NOMO-1 treated with DMSO at 0.1 percent for 48 hours (cell line): ENCODE measurements at regions not wholly inside any gene's neighbourhood (a gene's known extent, or its start where the extent isn't known, plus 50 kb on each side); places are given as distances from the start of the nearest gene placed in this dataset.
A peak's percentile ranks its signal among the peaks of the same experiment; 100 is the strongest.
"Not testable (repeated sequence)": the region's sequence is repeated elsewhere in the genome, so short reads cannot be mapped to it uniquely, and the experiment has no call there.

Source experiments
- DNase-seq: peaks from one replicate; lab custom pipeline; 2025; ENCODE audit not compliant: unreplicated experiment; lab: John Stamatoyannopoulos, UW

DNA sequence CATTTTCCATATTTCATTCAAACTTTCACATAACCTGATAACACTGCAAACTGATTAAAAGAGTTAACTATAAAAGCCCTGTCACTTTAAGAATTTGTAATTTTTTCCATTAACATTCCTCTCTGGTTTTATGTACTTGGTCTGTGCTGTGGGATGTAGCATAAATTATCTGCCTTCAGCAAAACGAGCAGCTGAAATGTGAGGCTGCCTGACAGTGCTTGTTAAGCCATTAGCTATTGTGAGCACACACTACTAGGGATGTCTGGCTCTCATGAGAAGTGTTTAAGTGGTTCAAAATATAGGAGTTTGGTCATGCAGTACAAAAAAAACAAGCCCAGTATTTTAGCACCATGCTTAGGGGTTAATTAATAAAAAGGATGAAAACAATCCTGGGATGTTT is 63.0 kb downstream of the HOXA1 start:
- no peak for DNase-seq

DNA sequence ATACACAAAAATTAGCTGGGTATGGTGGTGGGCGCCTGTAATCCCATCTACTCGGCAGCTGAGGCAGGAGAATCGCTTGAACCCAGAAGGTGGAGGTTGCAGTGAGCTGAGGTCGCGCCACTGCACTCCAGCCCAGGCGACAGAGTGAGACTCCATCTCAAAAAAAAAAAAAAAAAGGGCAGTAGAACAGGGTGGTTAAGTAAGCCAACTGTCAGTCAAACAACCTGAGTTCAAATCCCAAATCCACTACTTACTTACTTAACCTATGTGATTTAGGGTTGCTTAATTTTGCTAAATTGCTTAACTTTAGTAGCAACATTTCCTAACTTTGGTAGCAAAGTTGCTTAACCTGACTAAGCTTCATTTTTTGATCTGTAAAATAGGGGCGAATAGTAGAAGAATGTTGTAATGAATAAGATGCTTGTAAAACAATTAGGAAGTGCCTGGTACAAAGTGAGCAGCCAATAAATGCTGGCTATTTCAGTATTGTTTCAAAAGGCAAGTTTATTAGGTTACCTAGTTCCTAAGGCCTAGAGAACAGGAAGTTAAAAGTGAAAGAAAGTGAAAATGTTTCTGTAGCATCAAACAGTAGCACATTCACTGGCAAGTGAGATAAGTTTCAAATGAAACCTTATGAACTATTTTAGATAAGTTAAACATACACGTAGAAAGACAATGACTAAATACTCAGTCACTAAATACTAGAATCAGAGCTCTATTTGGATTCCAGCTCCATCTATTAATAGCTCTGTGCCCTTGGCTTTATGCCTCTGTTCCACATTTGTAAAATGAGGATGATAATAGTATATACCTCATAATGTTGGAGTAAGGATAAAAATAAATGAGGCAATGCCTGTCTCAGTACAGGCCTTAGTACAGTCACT is 64.3 kb downstream of the HOXA1 start:
- peak; percentile 95 for DNase-seq

DNA sequence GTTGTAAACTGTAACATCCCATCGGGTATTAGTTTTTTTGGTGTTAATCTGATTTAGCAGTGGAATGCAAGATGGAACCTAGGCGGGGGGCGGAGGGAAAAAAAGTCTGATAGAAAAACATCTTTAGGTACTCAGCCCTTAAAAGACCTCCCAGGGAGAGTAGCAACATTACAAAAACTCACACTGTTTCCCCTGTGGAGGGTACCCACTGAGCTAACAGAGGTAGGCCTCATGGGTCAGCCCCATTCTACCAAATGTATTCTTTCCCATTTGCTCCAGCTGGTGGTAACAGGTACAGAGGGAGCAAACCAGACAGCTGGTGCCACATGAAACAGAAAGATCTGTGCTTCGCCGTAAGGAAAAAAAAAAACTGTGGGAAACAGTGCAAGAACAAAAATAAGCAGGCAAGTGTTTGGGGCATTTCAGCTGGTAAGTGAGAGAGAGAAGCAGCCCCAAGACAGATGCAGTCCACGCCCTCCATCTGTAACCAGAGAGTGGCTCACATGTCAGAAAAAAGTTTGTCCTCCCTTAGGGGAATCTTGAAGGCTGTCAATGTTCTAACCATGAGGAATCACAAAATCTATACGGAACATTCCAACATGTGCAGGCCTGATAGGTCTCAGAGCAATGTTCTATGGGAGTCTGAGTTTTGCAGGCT is 65.3 kb downstream of the HOXA1 start:
- DNase-seq: no peak

DNA sequence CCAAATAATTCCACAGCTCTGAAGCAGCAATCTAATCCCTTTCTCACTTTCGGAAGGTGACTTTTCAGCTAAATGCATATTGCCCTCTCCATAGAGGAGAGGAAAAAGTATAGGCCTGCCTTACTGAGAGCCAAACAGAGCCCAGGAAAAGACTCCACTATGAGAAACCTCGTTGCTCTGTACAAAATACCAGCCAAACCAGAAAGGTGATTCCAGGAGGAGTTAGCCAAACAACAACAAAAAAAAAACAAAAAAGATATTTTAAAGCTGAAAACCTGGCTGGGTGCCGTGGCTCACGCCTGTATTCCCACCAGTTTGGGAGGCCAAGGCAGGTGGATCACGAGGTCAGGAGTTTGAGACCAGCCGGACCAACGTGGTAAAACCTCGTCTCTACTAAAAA is 70.5 kb downstream of the HOXA1 start:
- DNase-seq: no peak

DNA sequence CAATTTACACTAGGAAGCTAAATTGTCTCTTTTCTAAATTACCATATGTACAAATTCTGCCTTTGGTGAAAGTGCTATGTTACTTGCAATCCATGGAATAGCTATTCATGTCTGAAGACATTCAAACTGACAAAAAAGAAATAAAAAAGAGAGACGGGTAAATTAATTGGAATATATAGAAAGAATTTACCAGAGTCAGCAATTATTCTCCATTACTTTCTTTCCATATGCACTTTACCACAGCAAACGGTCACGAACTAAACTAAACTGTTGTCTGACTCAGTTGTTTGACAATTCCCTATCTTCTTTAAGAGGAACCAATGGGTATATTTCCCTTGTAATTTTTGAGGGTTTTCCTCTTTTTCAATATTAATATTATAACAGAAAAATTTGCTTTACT is 85.7 kb downstream of the HOXA1 start:
- no peak for DNase-seq

DNA sequence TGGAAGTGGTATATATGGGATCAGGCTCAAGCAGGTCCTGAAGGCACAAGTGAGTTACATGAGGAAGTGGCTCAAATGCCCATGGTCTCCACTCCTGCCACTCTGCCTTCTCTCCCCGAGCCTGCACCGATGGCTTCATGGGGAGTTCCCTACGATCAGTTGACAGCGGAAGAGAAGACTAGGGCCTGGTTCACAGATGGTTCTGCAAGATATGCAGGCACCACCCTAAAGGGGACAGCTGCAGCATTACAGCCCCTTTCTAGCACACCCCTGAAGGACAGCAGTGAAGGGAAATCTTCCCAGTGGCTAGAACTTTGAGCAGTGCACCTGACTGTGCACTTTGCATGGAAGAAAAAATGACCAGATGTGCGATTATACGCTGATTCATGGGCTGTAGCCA is 95.3 kb downstream of the HOXA1 start:
- no peak for DNase-seq

DNA sequence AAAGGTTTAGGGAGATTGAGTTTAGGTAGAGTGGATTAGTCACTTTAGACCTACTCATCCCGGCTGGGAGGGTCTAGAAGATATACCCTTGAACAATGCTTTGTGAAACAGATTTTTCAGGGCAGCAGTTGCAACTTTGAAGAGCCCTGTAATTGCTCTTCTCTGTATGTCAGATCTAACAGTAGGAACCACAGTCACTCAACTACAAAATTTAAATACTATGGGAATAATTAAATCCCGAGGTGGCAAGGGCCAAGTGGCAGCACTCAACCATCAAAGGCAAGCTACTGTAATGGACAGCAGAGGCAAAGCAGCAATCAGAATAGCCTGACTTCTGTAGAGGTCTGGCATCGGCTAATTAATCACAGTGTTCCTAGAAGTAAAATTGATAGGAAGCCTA is 97.5 kb downstream of the HOXA1 start:
- not testable (repeated sequence) for DNase-seq

DNA sequence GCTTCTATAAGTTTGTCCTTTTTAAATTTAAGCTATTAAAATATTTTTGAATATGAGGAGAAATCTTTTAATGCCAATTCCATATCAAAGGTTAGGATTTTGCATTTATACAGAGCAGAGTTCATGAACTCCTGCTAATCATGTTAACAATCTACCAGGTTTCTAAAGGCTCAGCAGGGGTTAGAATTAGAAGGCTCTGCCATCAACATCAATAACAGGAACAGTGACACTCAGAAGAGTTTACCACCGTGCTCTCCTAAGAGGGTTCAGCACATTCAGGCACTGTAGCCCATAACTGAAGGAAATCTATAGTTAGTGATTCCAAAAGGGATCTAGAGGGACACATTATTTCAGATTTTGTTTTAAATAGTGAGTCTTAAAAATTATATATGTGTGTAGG is 100.1 kb downstream of the HOXA1 start:
- no peak for DNase-seq

DNA sequence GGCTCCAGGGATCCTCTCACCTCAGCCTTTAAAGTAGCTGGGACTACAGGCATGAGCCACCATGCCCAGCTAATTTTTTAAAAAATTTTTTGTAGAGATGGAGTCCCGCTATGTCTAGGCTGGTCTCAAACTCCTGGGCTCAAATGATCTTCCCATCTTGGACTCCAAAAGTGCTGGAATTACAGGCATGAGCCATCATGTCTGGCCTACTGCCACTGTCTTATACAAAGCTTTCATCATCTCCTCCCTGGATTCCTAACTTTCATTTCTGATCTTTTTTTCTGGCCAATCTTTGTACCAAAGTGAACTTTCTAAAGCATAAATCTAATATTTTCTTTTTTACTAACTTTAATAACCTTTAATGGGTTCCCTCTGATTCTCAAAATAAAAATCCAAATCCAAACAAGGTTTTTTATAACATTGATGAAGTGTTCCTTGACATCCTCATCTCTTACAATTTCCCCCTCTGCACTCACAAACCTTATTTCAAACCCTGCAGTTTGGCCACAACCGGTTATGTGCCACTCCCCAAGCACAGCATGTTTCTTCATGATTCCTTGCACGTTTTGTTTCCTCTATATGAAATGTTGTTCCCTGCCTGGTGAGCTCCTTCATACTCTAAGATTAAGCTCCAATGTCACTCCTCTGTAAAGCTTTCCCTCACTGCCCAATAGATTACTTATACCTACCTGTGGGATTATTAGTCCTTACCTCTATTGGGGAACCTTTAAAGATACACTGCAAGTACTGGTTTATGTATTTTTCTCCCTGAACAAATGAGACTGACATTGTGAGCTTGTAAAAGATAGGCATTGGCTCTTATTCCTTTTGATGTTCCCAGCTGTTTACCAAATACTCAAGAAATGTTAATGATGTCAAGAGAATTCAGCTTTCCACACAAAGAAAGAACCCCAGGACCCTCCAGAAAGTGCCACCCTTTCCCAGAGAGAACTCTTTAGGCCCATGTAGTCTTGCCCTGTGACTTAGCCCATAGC is 101.7 kb downstream of the HOXA1 start:
- no peak for DNase-seq

DNA sequence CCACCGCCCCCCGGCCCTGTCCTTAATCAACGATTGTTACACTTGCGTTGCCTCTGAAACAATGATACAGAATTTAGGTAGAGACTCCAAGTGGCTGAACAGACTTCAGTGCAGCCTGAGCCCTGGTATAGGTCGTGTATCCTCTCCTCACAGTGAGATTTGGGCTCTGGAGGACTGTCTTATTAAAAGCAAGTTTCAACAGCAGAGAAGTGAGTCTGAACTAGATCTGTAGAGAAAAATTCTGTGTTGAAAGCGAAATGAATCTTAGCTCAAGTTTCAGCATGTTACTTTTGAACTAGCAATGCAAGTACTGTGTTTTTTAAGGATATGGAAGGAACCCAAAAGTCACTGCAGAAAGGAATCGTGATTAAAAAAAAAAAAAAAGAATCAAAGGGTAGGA is 103.1 kb downstream of the HOXA1 start:
- DNase-seq: no peak

DNA sequence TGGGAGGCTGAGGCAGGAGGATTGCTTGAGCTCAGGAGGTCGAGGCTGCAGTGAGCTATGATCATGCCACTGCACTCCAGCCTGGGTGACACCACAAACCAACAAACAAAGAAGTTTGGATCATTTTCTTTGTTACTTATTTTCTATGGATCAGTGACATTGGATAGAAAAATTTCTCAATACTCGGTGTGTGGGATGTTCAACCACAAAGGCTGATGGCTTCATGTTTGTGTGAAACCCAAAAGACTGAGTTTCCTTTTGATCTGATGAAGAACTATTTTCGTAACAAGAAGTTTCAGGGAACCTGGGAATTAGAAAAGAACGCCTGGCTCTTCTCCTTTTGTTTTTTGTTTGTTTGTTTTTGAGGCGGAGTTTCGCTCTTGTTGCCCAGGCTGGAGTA is 104.0 kb downstream of the HOXA1 start:
- DNase-seq: no peak

DNA sequence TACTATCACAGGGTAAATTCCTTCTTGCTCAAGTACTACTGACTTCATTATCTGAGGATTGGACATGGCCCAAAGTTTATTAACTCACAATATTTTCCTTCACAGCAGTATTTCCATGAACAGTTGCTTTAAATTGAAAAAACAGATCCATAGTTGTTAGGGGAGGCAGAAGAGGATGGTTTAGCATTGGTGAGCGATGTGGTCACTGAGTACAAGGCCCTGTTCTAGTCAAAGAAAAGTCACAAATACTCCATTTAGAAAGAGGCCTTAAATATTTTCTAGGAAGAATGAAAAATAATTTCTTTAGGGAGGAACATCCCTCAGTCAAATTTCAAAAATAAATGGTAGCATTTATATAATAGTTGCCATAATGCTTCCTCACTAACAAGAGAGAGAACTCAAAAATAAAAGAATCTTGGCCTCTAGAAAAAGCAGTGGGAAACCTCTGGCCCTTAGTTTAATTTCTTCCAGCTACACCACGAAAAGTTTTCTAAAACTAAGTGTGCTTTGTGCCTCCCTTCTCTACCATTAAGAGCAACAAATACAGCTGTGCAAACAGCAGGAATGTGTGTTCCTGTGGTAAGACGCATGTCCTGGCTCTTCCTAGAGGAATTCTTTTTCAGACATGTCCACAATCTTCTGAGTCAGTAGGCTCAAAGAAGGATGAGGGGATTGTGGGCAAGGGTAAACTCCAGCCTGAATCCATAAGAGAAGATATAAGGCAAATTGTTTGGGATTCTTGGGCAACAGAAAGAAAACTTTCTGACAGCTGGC is 105.7 kb downstream of the HOXA1 start:
- DNase-seq: no peak

DNA sequence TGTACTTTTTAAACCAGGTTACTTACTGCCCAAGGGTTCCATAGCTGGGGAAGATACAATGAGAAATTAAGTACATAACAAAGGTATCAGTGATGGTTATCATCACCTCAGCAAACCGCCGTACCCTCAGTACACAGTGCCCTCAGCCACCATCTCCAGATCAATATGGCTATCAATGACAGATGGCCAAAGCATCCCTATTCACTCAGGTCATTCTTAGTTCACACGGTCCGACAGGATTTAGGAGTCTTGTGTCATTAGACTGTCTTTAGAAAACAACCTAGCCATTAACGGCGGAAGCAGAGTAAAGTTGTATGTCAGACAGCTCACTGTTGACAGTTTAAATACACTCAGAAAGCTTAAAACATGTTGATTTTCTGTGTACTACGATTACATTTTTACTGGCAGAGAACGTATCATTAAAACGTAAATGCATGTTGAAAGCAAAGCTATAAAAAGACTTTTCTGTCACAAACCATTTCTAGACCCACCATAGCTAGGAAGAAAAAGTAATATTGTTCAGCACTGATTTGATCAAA is 106.9 kb downstream of the HOXA1 start:
- DNase-seq: no peak

DNA sequence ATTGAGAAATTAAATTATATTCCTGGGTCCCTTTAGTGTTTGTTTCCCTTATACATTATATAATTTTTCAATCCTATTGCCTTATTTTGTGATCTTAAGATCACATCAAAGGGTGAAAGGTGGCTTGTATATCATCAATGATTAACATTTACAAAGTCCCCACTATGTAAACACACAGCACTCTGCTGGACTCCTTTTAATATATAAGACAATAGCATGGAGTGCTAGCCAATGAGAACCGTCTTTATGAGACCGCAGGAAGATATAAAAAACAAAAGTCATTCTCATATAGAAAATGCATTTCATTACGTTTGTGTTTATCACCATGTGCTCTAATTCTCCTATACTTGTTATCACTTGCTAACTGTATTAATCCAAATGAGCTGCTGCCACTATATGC is 108.5 kb downstream of the HOXA1 start:
- DNase-seq: no peak

DNA sequence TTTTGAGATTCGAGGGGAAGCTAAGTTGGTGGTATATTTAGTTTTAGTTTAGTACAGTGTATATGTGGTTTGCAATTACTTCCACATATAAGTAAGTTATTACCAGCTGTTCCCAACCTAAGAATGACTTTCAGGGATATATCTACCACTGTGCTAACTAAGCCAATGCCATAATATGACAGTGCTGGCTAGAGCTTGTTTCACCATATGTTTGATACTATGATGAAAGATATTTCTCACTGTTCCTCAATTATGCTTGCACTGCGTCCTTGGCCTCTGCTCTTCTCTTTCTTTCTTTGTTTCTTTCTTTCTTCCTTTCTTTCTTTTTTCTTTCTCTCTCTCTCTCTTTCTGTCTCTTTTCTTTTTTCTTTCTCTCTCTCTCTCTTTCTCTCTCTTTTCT is 113.8 kb upstream of the SKAP2 start:
- DNase-seq: peak; percentile 66

DNA sequence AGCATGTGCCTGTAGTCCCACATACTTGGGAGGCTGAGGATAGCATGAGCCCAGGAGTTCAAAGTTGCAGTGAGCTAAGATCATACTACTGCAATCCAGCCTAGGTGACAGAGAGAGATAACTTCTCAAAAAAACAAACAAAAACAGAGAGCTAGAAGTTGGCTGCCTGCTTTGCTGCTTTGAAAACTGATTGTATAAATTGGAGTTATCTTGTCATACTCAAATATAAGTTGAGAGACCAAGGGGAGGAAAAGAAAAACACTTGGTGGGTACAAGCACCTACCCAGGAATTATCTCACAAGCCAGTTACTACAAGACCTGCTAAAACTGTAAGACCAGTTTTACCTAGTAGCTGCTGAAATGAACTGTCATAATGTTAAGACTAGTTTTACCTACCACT is 112.5 kb upstream of the SKAP2 start:
- no peak for DNase-seq

DNA sequence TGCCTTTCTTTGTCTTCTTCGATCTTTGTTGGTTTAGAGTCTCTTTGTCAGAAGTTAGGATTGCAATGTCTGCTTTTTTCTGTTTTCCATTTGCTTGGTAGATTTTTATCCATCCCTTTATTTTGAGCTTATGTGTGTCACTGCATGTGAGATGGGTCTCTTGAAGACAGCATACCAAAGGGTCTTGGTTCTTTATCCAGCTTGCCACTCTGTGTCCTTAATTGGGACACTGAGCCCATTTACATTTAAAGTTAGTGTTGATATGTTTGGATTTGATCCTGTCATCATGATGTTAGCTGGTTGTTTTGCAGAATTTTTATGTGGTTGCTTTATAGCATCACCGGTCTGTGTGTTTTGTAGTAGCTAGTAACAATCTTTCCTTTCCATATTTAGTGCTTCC is 107.5 kb upstream of the SKAP2 start:
- not testable (repeated sequence) for DNase-seq

DNA sequence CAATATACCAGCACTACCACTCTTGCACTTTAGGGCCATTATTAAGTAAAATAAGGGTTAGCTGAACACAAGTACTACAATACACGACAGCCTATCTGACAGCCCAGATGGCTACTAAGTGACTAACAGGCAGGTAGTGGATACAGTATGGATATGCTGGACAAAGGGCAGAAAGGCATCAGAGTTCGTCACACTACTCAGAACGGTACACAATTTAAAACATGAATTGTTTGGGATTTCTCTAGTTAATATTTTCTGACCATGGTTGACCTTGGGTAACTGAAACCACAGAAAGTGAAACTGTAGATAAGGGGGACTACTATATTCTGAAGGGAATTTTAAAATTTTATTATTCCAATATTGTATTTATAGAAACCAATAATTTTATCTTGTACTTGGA is 101.3 kb upstream of the SKAP2 start:
- DNase-seq: no peak

DNA sequence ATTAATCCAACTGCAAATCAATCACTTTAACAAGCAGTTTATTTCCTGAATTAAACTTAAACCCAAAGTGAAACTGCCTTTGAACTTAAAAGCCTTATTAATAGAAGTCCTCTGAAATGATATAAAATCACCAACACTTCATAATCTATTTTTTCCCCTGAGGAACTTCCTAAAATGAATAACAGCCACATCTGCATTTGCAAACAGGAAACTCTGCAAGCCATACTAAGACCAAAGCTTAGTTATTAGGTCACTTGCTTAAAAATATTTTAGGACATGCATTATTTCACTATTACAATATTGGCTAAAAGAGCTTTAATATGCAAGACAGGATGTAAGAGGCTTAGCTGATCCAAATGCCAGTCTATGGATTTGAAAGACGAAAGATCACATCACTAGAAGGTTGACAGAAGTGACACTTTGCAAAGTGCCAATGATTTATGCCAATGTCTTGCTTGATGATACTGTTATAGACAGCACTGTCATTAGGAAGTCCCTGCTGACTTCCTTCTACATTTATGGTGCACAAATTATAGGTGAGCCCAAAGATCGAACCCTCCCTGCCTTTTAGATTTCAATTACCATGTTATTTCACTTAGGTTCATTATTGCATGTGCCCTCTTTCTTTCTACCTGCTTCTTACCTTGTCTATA is 99.9 kb upstream of the SKAP2 start:
- DNase-seq: peak; percentile 64

DNA sequence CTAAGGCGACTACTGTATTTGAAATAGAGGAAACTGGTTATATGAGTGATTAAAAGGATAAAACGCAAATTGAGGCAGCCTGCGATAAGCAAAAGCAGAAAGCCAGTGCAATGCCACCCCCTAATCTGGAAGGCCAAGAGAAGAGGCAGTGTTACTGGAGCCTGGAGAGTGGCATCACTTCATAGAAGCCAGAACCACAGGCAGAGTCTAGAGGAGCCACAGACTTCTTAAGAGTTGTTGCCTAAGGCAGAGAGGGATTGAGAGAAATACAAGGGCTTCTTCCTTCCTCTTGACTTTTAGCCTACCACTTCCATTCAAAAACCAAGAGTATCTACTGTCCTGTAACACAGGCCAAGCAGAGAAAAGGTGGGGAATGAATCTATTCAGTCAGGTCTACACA is 94.9 kb upstream of the SKAP2 start:
- no peak for DNase-seq
